ENCODE measurements at regions not wholly inside any gene's neighbourhood (a gene's known extent, or its start where the extent isn't known, plus 50 kb on each side); places are given as distances from the start of the nearest gene placed in this dataset.

DNA sequence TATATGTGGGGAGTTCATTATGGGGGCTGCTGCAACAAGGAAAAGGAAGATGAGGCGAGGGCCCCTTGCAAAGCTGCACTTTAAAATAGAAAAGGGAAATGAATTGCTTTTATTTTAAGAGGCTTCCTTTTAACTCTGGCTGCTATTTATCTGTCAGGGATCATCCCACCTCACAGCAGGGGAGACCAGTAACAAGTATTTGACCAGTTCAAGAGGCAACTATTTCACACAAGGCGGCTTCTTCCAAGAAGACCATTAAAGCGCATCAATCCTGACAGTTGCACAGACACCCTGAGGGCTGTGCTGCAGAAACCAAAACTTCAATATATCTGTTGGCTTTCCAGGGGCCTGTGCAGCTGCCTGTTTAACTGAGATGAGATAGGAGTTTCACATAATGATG, 1009.2 kb downstream of the SORCS3 start:
- Histone ChIP-seq H3F3A (ENCODE audit: control insufficient read depth, insufficient read depth) (no peaks in the 10 kb centered on the region), H3K9me2 (replicated peaks; ENCODE audit: control insufficient read depth, low read length) (no peaks in the 10 kb centered on the region), H3K27ac (ENCODE audit: low read depth, low read length) (no peak overlapping the region), H3K79me2 (ENCODE audit: control insufficient read depth, low read length) (no peaks in the 10 kb centered on the region), H3K36me3 (ENCODE audit: control insufficient read depth, low read length) (no peaks in the 10 kb centered on the region), H3K4me1 (ENCODE audit: control insufficient read depth, low read length) (peaks cover 11% of the 10 kb centered on the region), H3K4me2 (ENCODE audit: low read length) (no peak overlapping the region), H3K4me3 (ENCODE audit: low read length) (no peak overlapping the region), H3K9me3 (ENCODE audit: control insufficient read depth, insufficient read depth, low read length) (no peaks in the 10 kb centered on the region), H3K27me3 (ENCODE audit: control insufficient read depth, low read length) (no peaks in the 10 kb centered on the region), H4K20me1 (ENCODE audit: control insufficient read depth, insufficient read depth, low read depth, low read length) (no peaks in the 10 kb centered on the region)
- TF ChIP-seq, protein P1, sequence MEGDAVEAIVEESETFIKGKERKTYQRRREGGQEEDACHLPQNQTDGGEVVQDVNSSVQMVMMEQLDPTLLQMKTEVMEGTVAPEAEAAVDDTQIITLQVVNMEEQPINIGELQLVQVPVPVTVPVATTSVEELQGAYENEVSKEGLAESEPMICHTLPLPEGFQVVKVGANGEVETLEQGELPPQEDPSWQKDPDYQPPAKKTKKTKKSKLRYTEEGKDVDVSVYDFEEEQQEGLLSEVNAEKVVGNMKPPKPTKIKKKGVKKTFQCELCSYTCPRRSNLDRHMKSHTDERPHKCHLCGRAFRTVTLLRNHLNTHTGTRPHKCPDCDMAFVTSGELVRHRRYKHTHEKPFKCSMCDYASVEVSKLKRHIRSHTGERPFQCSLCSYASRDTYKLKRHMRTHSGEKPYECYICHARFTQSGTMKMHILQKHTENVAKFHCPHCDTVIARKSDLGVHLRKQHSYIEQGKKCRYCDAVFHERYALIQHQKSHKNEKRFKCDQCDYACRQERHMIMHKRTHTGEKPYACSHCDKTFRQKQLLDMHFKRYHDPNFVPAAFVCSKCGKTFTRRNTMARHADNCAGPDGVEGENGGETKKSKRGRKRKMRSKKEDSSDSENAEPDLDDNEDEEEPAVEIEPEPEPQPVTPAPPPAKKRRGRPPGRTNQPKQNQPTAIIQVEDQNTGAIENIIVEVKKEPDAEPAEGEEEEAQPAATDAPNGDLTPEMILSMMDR (IDR thresholded peaks at IDR 0.05; ENCODE audit: low read depth, low read length, poor library complexity, severe bottlenecking): no peak
- no peak for TF ChIP-seq EZH2phosphoT487 (IDR thresholded peaks at IDR 0.05; ENCODE audit: borderline replicate concordance, low read length)

DNA sequence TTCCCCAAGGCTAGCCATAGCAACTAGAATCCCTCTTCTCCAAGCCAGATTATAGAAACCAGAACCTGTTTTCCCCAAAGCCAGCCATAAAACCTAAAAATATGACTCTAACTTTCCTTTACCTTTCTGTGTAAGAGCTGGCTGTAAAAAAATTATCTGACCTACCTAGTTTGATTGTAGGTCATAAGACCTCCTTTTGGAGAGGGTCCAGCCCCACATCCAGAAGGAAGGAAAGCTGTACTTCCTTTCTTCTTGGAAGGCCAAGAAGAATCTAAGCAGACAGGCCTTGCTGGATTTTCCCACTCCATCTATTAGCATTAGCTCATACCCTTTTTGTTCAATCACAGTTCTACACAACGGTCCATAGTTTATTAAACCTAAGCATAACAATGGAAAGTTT, 1006.3 kb downstream of the SORCS3 start:
- no peak overlapping the region for H3K4me3 ChIP-seq (ENCODE audit: low read length)
- no peaks in the 10 kb centered on the region for H3K79me2 ChIP-seq (ENCODE audit: control insufficient read depth, low read length)
- H3K4me1 ChIP-seq (ENCODE audit: control insufficient read depth, low read length): peaks cover 11% of the 10 kb centered on the region
- H3K9me2 ChIP-seq (replicated peaks; ENCODE audit: control insufficient read depth, low read length): no peaks in the 10 kb centered on the region
- H3K36me3 ChIP-seq (ENCODE audit: control insufficient read depth, low read length): no peaks in the 10 kb centered on the region
- TF ChIP-seq, protein P1 (IDR thresholded peaks at IDR 0.05; ENCODE audit: low read depth, low read length, poor library complexity, severe bottlenecking): no peak
- no peak for TF ChIP-seq EZH2phosphoT487 (IDR thresholded peaks at IDR 0.05; ENCODE audit: borderline replicate concordance, low read length)
- no peak overlapping the region for H3K27ac ChIP-seq (ENCODE audit: low read depth, low read length)
- H4K20me1 ChIP-seq (ENCODE audit: control insufficient read depth, insufficient read depth, low read depth, low read length): no peaks in the 10 kb centered on the region
- no peaks in the 10 kb centered on the region for H3K27me3 ChIP-seq (ENCODE audit: control insufficient read depth, low read length)
- no peaks in the 10 kb centered on the region for H3F3A ChIP-seq (ENCODE audit: control insufficient read depth, insufficient read depth)
- H3K9me3 ChIP-seq (ENCODE audit: control insufficient read depth, insufficient read depth, low read length): no peaks in the 10 kb centered on the region
- H3K4me2 ChIP-seq (ENCODE audit: low read length): no peak overlapping the region

GRCh38 chr10:105644978-105645377, 1003.9 kb downstream of the SORCS3 start:
- Histone ChIP-seq H3K36me3 (ENCODE audit: control insufficient read depth, low read length) (no peaks in the 10 kb centered on the region), H3K27me3 (ENCODE audit: control insufficient read depth, low read length) (no peaks in the 10 kb centered on the region), H4K20me1 (ENCODE audit: control insufficient read depth, insufficient read depth, low read depth, low read length) (no peaks in the 10 kb centered on the region), H3K9me2 (replicated peaks; ENCODE audit: control insufficient read depth, low read length) (no peaks in the 10 kb centered on the region), H3K9me3 (ENCODE audit: control insufficient read depth, insufficient read depth, low read length) (no peaks in the 10 kb centered on the region), H3K27ac (ENCODE audit: low read depth, low read length) (no peak overlapping the region), H3K4me1 (ENCODE audit: control insufficient read depth, low read length) (peaks cover 7% of the 10 kb centered on the region; the same call in 1 of the 2 replicates), H3K79me2 (ENCODE audit: control insufficient read depth, low read length) (no peaks in the 10 kb centered on the region), H3K4me3 (ENCODE audit: low read length) (no peak overlapping the region), H3K4me2 (ENCODE audit: low read length) (no peak overlapping the region), H3F3A (ENCODE audit: control insufficient read depth, insufficient read depth) (no peaks in the 10 kb centered on the region)
- no peak for TF ChIP-seq EZH2phosphoT487 (IDR thresholded peaks at IDR 0.05; ENCODE audit: borderline replicate concordance, low read length)
- TF ChIP-seq, protein P1 (IDR thresholded peaks at IDR 0.05; ENCODE audit: low read depth, low read length, poor library complexity, severe bottlenecking): no peak
